GM12874 (cell line): ENCODE measurements at regions not wholly inside any gene's neighbourhood (a gene's known extent, or its start where the extent isn't known, plus 50 kb on each side); places are given as distances from the start of the nearest gene placed in this dataset.

Experiments
- CTCF ChIP-seq: IDR thresholded peaks from 2 replicates; pipeline ENCODE4 v1.5.1; 2011; ENCODE audit warnings: low read depth, mild to moderate bottlenecking, control low read depth, low read length, moderate library complexity; ENCODE audit not compliant: insufficient read depth

- no peak for TF ChIP-seq CTCF
These were observed 960.5 kb downstream of the PCDH17 start for GRCh38 chr13:58592052-58592451.

GRCh38 chr13:58592786-58593185 is 961.2 kb downstream of the PCDH17 start:
- no peak for TF ChIP-seq CTCF

- TF ChIP-seq CTCF = no peak
These were observed 963.4 kb downstream of the PCDH17 start for GRCh38 chr13:58594747-58595600.

- no peak for TF ChIP-seq CTCF
These were observed 966.0 kb downstream of the PCDH17 start for GRCh38 chr13:58597552-58597951.

GRCh38 chr13:58598241-58598640 is 966.7 kb downstream of the PCDH17 start:
- TF ChIP-seq CTCF = no peak

GRCh38 chr13:58611117-58611516 is 979.6 kb downstream of the PCDH17 start:
- TF ChIP-seq CTCF = no peak

GRCh38 chr13:58617880-58618665 is 986.5 kb downstream of the PCDH17 start:
- TF ChIP-seq CTCF = no peak
